MM.1S (cell line): ENCODE measurements at regions not wholly inside any gene's neighbourhood (a gene's known extent, or its start where the extent isn't known, plus 50 kb on each side); places are given as distances from the start of the nearest gene placed in this dataset.

Experiments
- DNase-seq: peaks from one replicate; pipeline ENCODE4 v3.0.0-alpha.2; 2015
- H2AFZ ChIP-seq: fragments of 300-600 bp; sonication (generic); 2 replicates; pipeline ENCODE4 v1.6.0; 2016; ENCODE audit warnings: antibody characterized with exemption, low read length
- H3F3A ChIP-seq: fragments of 300-600 bp; sonication (generic); 2 replicates; pipeline ENCODE4 v1.6.1; 2016; ENCODE audit warnings: mild to moderate bottlenecking, antibody characterized with exemption, low read length, moderate library complexity, mixed read lengths; ENCODE audit not compliant: insufficient read depth
- H3K27ac ChIP-seq: fragments of 300-600 bp; sonication (generic); 2 replicates; pipeline ENCODE4 v1.5.1; 2016; ENCODE audit warnings: mild to moderate bottlenecking, low read length
- H3K27me3 ChIP-seq: fragments of 300-600 bp; sonication (generic); replicated peaks from 2 replicates; pipeline ENCODE4 v1.6.0; 2016; ENCODE audit warnings: low read length; ENCODE audit not compliant: insufficient read depth
- H3K36me3 ChIP-seq: fragments of 300-600 bp; sonication (generic); replicated peaks from 2 replicates; pipeline ENCODE4 v1.6.1; 2016; ENCODE audit warnings: mild to moderate bottlenecking, low read length, mixed read lengths; ENCODE audit not compliant: insufficient read depth
- H3K4me1 ChIP-seq: fragments of 300-600 bp; sonication (generic); 2 replicates; pipeline ENCODE4 v1.6.1; 2016; ENCODE audit warnings: low read length, mixed read lengths
- H3K4me2 ChIP-seq: fragments of 300-600 bp; sonication (generic); 2 replicates; pipeline ENCODE4 v1.6.0; 2016; ENCODE audit warnings: low read depth, low read length
- H3K4me3 ChIP-seq: fragments of 300-600 bp; sonication (generic); 2 replicates; pipeline ENCODE4 v1.5.1; 2016; ENCODE audit warnings: low read length, mixed read lengths
- H3K79me2 ChIP-seq: fragments of 300-600 bp; sonication (generic); 2 replicates; pipeline ENCODE4 v1.6.1; 2016; ENCODE audit warnings: mixed run types, low read length, mixed read lengths
- H3K9ac ChIP-seq: fragments of 300-600 bp; sonication (generic); 2 replicates; pipeline ENCODE4 v1.6.1; 2016; ENCODE audit warnings: low read length, mixed read lengths
- H3K9me2 ChIP-seq: fragments of 300-600 bp; sonication (generic); replicated peaks from 2 replicates; pipeline ENCODE4 v1.6.1; 2016; ENCODE audit warnings: mild to moderate bottlenecking, low read length, mixed read lengths; ENCODE audit not compliant: insufficient read depth
- H3K9me3 ChIP-seq: fragments of 300-600 bp; sonication (generic); replicated peaks from 2 replicates; pipeline ENCODE4 v1.6.1; 2016; ENCODE audit warnings: mild to moderate bottlenecking, low read length, mixed read lengths; ENCODE audit not compliant: insufficient read depth
- H4K20me1 ChIP-seq: fragments of 300-600 bp; sonication (generic); 2 replicates; pipeline ENCODE4 v1.6.1; 2016; ENCODE audit warnings: mild to moderate bottlenecking, low read length, moderate library complexity, mixed read lengths; ENCODE audit not compliant: insufficient read depth
- CTCF ChIP-seq: fragments of 300-600 bp; sonication (generic); IDR thresholded peaks from 2 replicates; pipeline ENCODE4 v1.5.1; 2016; ENCODE audit warnings: antibody characterized with exemption, low read length, mixed read lengths
- EZH2 ChIP-seq: fragments of 300-600 bp; sonication (generic); optimal IDR thresholded peaks from 2 replicates; pipeline ENCODE3; 2017; ENCODE audit warnings: low read depth, mild to moderate bottlenecking, antibody characterized with exemption, low read length, mixed read lengths
- EZH2phosphoT487 ChIP-seq: fragments of 300-600 bp; sonication (generic); IDR thresholded peaks from 2 replicates; pipeline ENCODE4 v1.6.1; 2018; ENCODE audit warnings: antibody characterized with exemption, low read length

GRCh38 chr6:4403023-4403752, 267.8 kb upstream of the ECI2 start:
- no peak overlapping the region for H3K4me2 ChIP-seq
- no peak overlapping the region for H2AFZ ChIP-seq
- H3K9ac ChIP-seq, result no peak overlapping the region
- no peaks in the 10 kb centered on the region for H3K27me3 ChIP-seq
- H3K4me3 ChIP-seq, result no peak overlapping the region
- no peaks in the 10 kb centered on the region for H3K9me2 ChIP-seq
- peaks cover 5% of the 10 kb centered on the region; the same call in 1 of the 2 replicates for H3K4me1 ChIP-seq
- H3F3A ChIP-seq, result no peaks in the 10 kb centered on the region
- H3K27ac ChIP-seq, result no peak overlapping the region
- no peaks in the 10 kb centered on the region for H4K20me1 ChIP-seq
- H3K79me2 ChIP-seq, result no peaks in the 10 kb centered on the region
- no peaks in the 10 kb centered on the region for H3K9me3 ChIP-seq
- H3K36me3 ChIP-seq, result no peaks in the 10 kb centered on the region
- no peak for TF ChIP-seq CTCF
- no peak for TF ChIP-seq EZH2
- no peak for DNase-seq

GRCh38 chr6:4402477-4402976, 267.2 kb upstream of the ECI2 start:
- H3K27ac ChIP-seq, result no peak overlapping the region
- no peak overlapping the region for H3K4me2 ChIP-seq
- H3K9ac ChIP-seq, result no peak overlapping the region
- no peak for TF ChIP-seq CTCF
- no peak for TF ChIP-seq EZH2
- TF ChIP-seq EZH2phosphoT487, result no peak
- H4K20me1 ChIP-seq, result no peaks in the 10 kb centered on the region
- DNase-seq, result no peak
- no peaks in the 10 kb centered on the region for H3K79me2 ChIP-seq
- no peak overlapping the region for H3K4me3 ChIP-seq
- H3K36me3 ChIP-seq, result no peaks in the 10 kb centered on the region
- no peaks in the 10 kb centered on the region for H3F3A ChIP-seq
- no peaks in the 10 kb centered on the region for H3K9me2 ChIP-seq
- no peaks in the 10 kb centered on the region for H3K27me3 ChIP-seq
- H2AFZ ChIP-seq, result no peak overlapping the region
- peaks cover 3% of the 10 kb centered on the region; the same call in 1 of the 2 replicates for H3K4me1 ChIP-seq
- H3K9me3 ChIP-seq, result no peaks in the 10 kb centered on the region

DNA sequence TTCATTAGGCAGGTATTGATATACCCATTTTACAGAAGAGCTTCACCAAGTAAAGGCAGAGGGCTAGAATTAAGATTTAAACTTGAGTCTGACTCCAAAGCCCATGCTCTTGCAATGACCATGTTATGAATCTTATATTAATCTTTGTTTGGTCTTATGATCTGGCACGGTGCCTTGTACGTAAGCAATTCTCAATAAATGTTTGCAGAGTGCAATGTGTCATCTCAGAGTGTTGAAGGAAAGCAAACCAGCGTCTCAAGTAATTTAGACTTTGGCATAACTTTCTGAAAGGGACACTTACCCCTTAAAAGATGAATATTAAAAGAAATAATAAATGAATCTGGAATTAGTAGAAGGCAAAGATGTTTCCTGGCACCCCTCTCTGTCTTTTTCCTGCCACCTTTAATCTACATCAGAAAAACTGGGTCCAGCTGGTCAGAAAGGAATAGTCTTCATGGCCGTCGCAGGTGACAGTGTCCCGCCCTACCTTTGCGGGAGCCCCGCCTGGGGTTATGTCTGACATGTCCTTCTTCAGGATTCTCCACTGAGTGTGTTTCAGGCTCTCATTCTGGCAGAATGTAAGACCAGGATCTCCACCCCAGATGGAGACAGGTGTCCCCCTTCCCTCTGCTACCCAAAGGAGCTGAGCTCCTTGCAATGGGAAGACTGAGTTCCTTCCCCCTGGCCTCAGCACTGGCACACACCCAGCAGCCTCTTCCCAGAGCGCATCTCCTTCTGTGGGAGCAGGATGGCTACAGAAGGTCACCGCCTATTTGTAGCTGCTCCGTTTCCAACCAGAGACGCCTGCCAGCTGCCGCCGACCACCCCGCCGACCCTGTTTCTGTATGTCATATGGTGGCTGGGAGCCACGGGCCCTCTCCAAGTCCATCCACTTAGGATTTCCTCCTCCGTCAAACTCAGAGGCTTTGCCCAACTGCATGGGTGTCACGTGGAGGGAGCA, 266.3 kb upstream of the ECI2 start:
- no peaks in the 10 kb centered on the region for H3K36me3 ChIP-seq
- no peak overlapping the region for H3K9ac ChIP-seq
- H3K27ac ChIP-seq, result no peak overlapping the region
- DNase-seq, result no peak
- H3F3A ChIP-seq, result no peaks in the 10 kb centered on the region
- no peaks in the 10 kb centered on the region for H3K79me2 ChIP-seq
- TF ChIP-seq CTCF, result no peak
- TF ChIP-seq EZH2phosphoT487, result no peak
- TF ChIP-seq EZH2, result no peak
- H3K27me3 ChIP-seq, result no peaks in the 10 kb centered on the region
- H2AFZ ChIP-seq, result no peak overlapping the region
- no peak overlapping the region for H3K4me2 ChIP-seq
- no peak overlapping the region for H3K4me3 ChIP-seq
- H3K9me3 ChIP-seq, result no peaks in the 10 kb centered on the region
- H3K9me2 ChIP-seq, result no peaks in the 10 kb centered on the region
- H4K20me1 ChIP-seq, result no peaks in the 10 kb centered on the region
- H3K4me1 ChIP-seq, result no peaks in the 10 kb centered on the region
